Prostate gland (tissue), 2 donors: ENCODE measurements at regions not wholly inside any gene's neighbourhood (a gene's known extent, or its start where the extent isn't known, plus 50 kb on each side); places are given as distances from the start of the nearest gene placed in this dataset.
"Not testable (repeated sequence)": the region's sequence is repeated elsewhere in the genome, so short reads cannot be mapped to it uniquely, and the experiment has no call there.

ENCODE experiments used
- DNase-seq: peaks from one replicate; pipeline ENCODE4 v3.0.0-alpha.2; 2019; ENCODE audit warnings: low spot score
- H3K27ac ChIP-seq, 2 donors: fragments of 200-600 bp; sonication (generic); 2 replicates each; pipeline ENCODE4 v1.5.1; 2017 to 2019
- H3K27me3 ChIP-seq: fragments of 200-600 bp; sonication (generic); replicated peaks from 2 replicates; pipeline ENCODE4 v1.5.1; 2019; ENCODE audit not compliant: insufficient read depth
- H3K36me3 ChIP-seq, 2 donors: fragments of 200-600 bp; sonication (generic); 1 replicate in 1 of 2; 2 replicates in 1 of 2; pipeline versions ENCODE4 v1.5.1 to v1.8.1; 2017 to 2019
- H3K4me1 ChIP-seq: fragments of 200-600 bp; sonication (generic); replicated peaks from 2 replicates; pipeline ENCODE4 v1.5.1; 2019
- H3K4me3 ChIP-seq, 2 donors: fragments of 200-600 bp; sonication (generic); 2 replicates each; pipeline ENCODE4 v1.5.1; 2017 to 2019
- H3K9me3 ChIP-seq: fragments of 200-600 bp; sonication (generic); 2 replicates; pipeline ENCODE4 v1.5.1; 2017
- POLR2A ChIP-seq: fragments of 450-650 bp; IDR thresholded peaks from one replicate; pipeline ENCODE4 v1.6.1; 2016; ENCODE audit warnings: antibody characterized with exemption, mild to moderate bottlenecking
- POLR2AphosphoS5 ChIP-seq: sonication (generic); formaldehyde crosslinking; IDR thresholded peaks from one replicate; pipeline ENCODE4 v1.6.1; 2017; ENCODE audit warnings: antibody characterized with exemption
- WGBS: methylation state at CpG from one replicate; pipeline ENCODE4 v1.1.5; 2018; 5-methylcytosine and 5-hydroxymethylcytosine counted together
- intact Hi-C: fragments of 100-400 bp; cut with DNase I; formaldehyde crosslinking; loops from one replicate; pipeline ENCODE4 v1.14.2; 2022
- TF ChIP-seq, protein P1 (sequence below), 4 experiments: fragments of 200-600 bp in 2 of 4; fragments of 450-650 bp in 2 of 4; sonication (generic) in 2 of 4; IDR thresholded peaks; 1 replicate in 3 of 4; 2 replicates in 1 of 4; pipeline ENCODE4 v1.5.1; 2016 to 2019; ENCODE audit warnings: antibody characterized with exemption in 4 of 4, mild to moderate bottlenecking in 2 of 4, moderate library complexity in 2 of 4

DNA sequence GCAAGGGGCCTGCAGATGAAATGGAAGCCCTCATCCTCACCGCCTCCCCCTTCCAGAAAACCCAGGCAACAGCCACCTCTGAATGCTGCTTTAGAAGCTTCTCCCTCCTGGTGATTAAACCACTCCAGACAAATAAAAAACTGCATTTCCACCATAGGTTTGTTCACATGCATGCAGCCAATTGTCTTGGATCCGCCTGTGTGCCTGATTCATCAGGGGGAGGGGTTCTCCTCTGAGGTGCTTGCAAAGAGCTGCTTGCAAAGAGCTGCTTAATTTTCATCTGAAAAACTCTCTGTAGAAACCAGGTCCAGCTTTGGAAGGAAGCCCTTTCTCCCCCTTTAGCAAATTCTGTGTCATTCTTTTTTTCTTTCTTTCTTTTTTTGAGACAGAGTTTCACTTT is 100.6 kb downstream of the DEFB131A start:
- DNase-seq: not testable (repeated sequence)

DNA sequence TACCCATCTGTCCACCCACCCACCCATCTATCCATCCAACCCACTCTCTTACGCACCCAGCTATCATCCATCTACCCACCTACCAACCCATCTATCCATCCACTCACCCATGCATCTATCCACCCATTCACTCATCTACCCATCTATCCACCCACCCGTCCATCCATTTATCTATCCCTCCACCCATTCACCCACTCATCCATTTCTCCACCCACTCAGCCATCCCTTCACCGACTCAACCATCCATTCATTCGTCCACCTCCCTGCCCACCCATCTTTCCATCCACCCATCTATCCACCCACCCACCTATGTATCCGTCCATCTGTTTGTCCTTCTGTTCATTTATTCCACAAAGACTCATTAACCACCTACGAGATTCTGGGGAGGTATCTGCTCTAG is 103.3 kb downstream of the DEFB131A start:
- 87% methylated on average over 6 of the region's 6 CpGs for WGBS
- DNase-seq, H3K27me3 ChIP-seq, H3K9me3 ChIP-seq, H3K36me3 ChIP-seq, H3K4me1 ChIP-seq, H3K4me3 ChIP-seq, intact Hi-C loops, H3K27ac ChIP-seq: not testable (repeated sequence)

More for the DNA sequence above, 100.6 kb downstream of the DEFB131A start:
- H3K27me3 ChIP-seq, H3K27ac ChIP-seq, intact Hi-C loops, H3K9me3 ChIP-seq, H3K36me3 ChIP-seq, H3K4me1 ChIP-seq, H3K4me3 ChIP-seq: not testable (repeated sequence)
- 58% methylated on average over 2 of the region's 2 CpGs for WGBS

DNA sequence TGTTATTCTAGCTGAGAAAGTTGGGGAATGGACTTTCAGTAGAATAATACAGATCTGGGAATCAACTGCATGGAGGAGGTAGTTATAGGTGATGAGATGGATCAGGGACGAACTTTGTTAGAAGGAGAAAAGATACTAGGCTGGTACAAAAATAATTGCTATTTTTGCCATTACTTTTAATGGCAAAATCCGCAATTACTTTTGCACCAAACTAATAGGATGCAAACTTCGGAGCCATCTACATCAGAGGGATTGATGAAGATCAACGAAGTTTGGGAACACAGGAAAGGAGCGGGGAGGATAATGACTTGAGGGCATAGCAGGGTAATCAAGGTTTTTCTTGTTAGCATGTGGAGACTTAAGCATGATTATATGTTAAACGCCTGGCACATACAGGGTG is 111.9 kb downstream of the DEFB131A start:
- H3K27me3 ChIP-seq, intact Hi-C loops, H3K4me1 ChIP-seq, DNase-seq, H3K4me3 ChIP-seq, H3K36me3 ChIP-seq, H3K27ac ChIP-seq, H3K9me3 ChIP-seq: not testable (repeated sequence)
- WGBS: 93% methylated on average over 6 of the region's 6 CpGs

DNA sequence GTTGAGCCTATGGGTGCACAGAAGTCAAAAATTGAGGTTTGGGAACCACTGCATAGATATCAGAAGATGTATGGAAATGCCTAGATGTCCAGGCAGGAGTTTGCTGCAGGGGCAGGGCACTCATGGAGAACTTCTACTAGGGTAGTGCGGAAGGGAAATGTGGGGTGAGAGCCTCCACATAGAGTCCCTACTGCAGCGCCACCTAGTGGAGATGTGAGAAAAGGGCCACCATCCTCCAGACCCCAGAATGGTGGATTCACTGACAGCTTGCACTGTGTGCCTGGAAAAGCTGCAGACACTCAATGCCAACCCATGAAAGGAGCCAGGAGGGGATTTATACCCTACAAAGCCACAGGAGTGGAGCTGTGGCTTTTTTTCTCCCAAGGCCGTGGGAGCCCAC is 133.7 kb downstream of the DEFB131A start:
- intact Hi-C loops, H3K27ac ChIP-seq, DNase-seq, H3K27me3 ChIP-seq, H3K36me3 ChIP-seq, H3K9me3 ChIP-seq, H3K4me3 ChIP-seq, H3K4me1 ChIP-seq: not testable (repeated sequence)
- WGBS: 60% methylated on average over 3 of the region's 3 CpGs

DNA sequence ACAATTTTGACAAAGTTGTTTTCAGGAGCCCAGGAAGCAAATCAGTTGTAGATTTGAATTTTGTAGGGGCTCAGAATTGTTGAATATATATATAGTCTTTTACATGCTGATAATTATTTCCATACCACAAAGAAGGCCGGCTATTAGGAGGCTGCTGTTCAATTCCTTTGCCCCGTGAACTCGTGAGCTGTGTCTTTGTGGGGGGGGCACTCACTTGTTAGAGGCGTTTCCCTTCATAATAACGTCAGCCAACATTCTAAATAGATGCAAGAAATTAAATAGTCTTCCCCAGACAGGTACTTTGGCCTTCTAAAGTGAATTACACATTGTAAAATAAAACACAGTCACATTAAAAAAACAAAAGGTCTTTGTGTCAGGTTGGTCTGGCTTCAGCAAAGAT is 138.7 kb downstream of the DEFB131A start:
- H3K36me3 ChIP-seq, H3K4me3 ChIP-seq, H3K27ac ChIP-seq, intact Hi-C loops, H3K4me1 ChIP-seq, H3K27me3 ChIP-seq, DNase-seq, H3K9me3 ChIP-seq: not testable (repeated sequence)
- WGBS: 28% methylated on average over 5 of the region's 5 CpGs

DNA sequence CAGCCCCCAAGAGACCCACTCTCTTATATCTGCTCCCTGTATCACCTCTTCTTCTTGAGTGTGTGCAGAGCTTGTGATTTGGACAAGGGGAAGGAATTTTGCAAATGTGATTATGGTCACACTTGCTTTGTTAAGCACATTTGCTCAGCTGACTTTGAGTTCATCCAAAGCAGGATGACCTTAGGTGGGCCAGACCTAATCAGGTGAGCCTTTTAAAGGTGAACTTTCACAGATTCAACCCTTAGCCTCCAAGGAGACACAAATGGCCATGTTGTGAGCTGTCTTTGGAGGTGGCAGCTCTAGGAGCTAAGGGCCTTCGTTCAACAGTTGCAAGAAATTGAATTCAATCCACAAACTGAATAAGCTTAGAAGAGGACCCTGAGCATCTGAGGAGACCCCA is 147.8 kb downstream of the DEFB131A start:
- no peaks in the 10 kb centered on the region for H3K36me3 ChIP-seq
- DNase-seq: no peak
- no peaks in the 10 kb centered on the region for H3K4me1 ChIP-seq
- intact Hi-C loops: no loop called here
- no peaks in the 10 kb centered on the region for H3K27me3 ChIP-seq
- H3K27ac ChIP-seq: no peak overlapping the region
- TF ChIP-seq, protein P1, sequence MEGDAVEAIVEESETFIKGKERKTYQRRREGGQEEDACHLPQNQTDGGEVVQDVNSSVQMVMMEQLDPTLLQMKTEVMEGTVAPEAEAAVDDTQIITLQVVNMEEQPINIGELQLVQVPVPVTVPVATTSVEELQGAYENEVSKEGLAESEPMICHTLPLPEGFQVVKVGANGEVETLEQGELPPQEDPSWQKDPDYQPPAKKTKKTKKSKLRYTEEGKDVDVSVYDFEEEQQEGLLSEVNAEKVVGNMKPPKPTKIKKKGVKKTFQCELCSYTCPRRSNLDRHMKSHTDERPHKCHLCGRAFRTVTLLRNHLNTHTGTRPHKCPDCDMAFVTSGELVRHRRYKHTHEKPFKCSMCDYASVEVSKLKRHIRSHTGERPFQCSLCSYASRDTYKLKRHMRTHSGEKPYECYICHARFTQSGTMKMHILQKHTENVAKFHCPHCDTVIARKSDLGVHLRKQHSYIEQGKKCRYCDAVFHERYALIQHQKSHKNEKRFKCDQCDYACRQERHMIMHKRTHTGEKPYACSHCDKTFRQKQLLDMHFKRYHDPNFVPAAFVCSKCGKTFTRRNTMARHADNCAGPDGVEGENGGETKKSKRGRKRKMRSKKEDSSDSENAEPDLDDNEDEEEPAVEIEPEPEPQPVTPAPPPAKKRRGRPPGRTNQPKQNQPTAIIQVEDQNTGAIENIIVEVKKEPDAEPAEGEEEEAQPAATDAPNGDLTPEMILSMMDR (IDR thresholded peaks at IDR 0.05): no peak
- TF ChIP-seq POLR2AphosphoS5 (no peak), POLR2A (no peak)
- H3K9me3 ChIP-seq: no peaks in the 10 kb centered on the region
- H3K4me3 ChIP-seq: no peak overlapping the region
- 90% methylated on average over 1 of the region's 1 CpG for WGBS

DNA sequence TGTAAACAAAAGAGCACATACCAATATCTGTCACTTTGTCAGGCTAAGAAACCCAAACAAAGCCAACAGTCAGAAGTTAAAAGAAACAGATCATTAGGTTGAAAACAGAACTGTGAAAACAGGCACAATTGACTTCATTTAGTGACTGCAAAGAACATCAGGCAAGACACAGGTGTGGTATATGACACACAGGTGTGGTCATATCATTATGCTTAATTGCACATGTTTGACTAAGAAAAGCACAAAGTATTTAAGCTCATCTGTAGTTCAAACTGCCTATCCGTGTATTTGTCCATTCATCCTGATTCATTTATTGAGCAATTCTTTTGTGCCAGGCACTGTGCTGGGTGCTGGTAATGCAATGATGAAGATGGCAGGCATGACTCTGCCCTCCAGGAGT is 150.7 kb downstream of the DEFB131A start:
- TF ChIP-seq, protein P1 (IDR thresholded peaks at IDR 0.05): no peak
- TF ChIP-seq POLR2A (no peak), POLR2AphosphoS5 (no peak)
- intact Hi-C loops: no loop called here
- DNase-seq: no peak
- WGBS: 79% methylated on average over 1 of the region's 1 CpG
- Histone ChIP-seq H3K9me3 (no peaks in the 10 kb centered on the region), H3K36me3 (no peaks in the 10 kb centered on the region), H3K4me1 (no peaks in the 10 kb centered on the region), H3K27me3 (no peaks in the 10 kb centered on the region), H3K4me3 (no peak overlapping the region), H3K27ac (no peak overlapping the region)

DNA sequence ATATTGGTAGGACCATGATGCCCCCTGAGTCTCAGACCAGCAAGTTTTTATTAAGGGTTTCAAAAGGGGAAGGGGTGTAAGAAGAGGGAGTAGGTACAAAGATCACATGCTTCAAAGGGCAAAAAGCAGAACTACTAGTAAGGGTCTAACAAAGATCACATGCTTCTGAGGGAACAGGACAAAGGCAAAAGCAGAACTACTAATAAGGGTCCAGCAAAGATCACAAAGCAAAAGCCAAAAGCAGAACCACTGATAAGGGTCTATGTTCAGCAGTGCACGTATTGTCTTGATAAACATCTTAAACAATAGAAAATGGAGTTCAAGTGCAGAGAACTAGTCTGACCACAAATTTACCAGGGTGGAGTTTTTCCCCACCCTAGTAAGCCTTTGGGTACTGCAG is 151.3 kb downstream of the DEFB131A start:
- H3K4me3 ChIP-seq, DNase-seq, H3K9me3 ChIP-seq, H3K4me1 ChIP-seq, H3K27me3 ChIP-seq, intact Hi-C loops, H3K27ac ChIP-seq, H3K36me3 ChIP-seq: not testable (repeated sequence)
- WGBS: 63% methylated on average over 1 of the region's 1 CpG
